ENCODE measurements at regions not wholly inside any gene's neighbourhood (a gene's known extent, or its start where the extent isn't known, plus 50 kb on each side); places are given as distances from the start of the nearest gene placed in this dataset.

- peaks cover 2 to 10% of the 10 kb centered on the region in 2 donors for H3K27me3 Mint-ChIP-seq
- no peak overlapping the region for H3K27ac Mint-ChIP-seq
- no peak overlapping the region for H3K4me3 Mint-ChIP-seq
- no peaks in the 10 kb centered on the region for H3K36me3 Mint-ChIP-seq
- ATAC-seq: no peak
- H3K4me1 Mint-ChIP-seq (ENCODE audit: low read depth in 2 of 2): no peaks in the 10 kb centered on the region
- DNase-seq (ENCODE audit: low spot score): no peak
- H3K9me3 Mint-ChIP-seq: no peaks in the 10 kb centered on the region
Observed at GRCh38 chr9:34830068-34830467, 120.1 kb upstream of the CCL21 start.

DNA sequence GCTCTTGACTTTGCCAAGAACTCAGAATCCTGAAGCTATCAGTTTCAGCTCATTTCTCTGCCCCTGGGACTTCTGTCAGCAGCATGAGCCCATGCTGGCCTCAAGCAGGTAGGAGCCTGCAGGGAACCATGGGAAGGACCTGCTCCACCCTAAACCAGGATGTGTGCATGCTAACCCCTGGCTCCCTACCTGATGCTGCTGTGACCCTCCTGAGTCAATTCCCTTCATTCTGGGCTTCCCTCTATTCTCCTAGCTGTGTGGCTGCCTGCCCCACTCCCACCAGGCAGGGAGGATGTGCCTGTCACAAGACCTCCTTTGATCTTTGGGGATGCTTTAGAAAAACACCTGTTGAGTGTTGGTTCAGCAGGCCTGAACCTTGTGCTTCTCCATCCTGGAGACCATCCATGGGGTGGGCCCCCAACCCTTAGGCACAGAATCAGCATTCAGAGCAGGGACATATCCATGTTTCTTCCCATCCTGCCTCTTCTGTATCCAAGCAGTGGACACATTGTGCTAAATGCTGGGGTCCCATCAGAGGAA, 117.1 kb upstream of the CCL21 start:
- H3K4me1 Mint-ChIP-seq (ENCODE audit: low read depth in 2 of 2): no peaks in the 10 kb centered on the region
- DNase-seq (ENCODE audit: low spot score): no peak
- peaks cover 13 to 15% of the 10 kb centered on the region in 2 donors for H3K27me3 Mint-ChIP-seq
- no peak overlapping the region for H3K27ac Mint-ChIP-seq
- no peaks in the 10 kb centered on the region for H3K36me3 Mint-ChIP-seq
- H3K9me3 Mint-ChIP-seq: no peaks in the 10 kb centered on the region
- no peak for ATAC-seq
- H3K4me3 Mint-ChIP-seq: no peak overlapping the region

DNA sequence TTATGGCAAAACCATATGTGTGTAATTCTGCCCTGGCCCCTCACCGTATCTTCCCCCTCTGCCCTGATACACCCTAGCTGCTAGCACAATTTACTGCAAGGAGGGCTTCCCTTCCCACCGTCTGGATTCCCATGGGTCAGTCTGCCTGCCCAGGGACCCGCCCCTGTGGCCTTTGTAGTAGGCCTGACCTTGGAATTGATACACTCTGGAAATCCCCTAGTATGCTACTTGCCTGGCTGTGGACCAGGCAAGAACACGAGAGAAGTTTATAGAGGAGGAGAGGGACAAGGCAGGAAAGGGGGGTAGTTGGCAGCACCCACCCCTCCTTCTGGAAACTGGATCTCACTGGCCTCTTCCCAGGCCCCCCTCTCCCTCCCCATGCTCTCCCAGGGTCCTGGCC, 115.8 kb upstream of the CCL21 start:
- Mint-ChIP-seq H3K27me3 (peaks cover 14 to 23% of the 10 kb centered on the region in 2 donors), H3K4me3 (no peak overlapping the region), H3K36me3 (peaks cover under 1% of the 10 kb centered on the region), H3K4me1 (ENCODE audit: low read depth in 2 of 2) (no peaks in the 10 kb centered on the region), H3K27ac (no peak overlapping the region), H3K9me3 (no peaks in the 10 kb centered on the region)
- DNase-seq (ENCODE audit: low spot score) (no peak), ATAC-seq (no peak)

- ATAC-seq: peak in 1 of 2 donors; percentile 37
- Mint-ChIP-seq H3K4me3 (no peak overlapping the region), H3K9me3 (peaks cover 4% of the 10 kb centered on the region), H3K27me3 (peaks cover 16 to 29% of the 10 kb centered on the region in 2 donors), H3K4me1 (ENCODE audit: low read depth in 2 of 2) (no peaks in the 10 kb centered on the region), H3K27ac (no peak overlapping the region), H3K36me3 (peaks cover 6% of the 10 kb centered on the region)
- DNase-seq (ENCODE audit: low spot score): no peak
Observed at GRCh38 chr9:34823778-34824177, 113.8 kb upstream of the CCL21 start.

DNA sequence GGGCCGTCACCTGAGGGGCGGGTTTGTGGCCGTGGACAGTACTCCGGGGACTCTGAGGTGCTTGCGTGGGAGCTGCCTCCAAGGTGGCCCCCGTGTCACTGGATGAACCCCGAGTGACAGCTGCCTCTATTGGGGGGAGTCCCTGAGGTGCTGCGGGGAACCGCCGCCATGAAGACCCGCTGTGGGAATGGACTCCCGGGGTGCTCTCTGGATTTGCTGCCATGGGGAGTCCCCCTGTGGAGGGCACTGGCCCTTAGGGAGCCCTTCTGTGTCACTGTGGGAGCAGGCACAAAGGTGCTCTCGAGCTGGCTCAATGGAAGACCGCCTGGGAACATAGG, 100.2 kb upstream of the CCL21 start:
- H3K9me3 Mint-ChIP-seq: no peaks in the 10 kb centered on the region
- H3K4me1 Mint-ChIP-seq (ENCODE audit: low read depth in 2 of 2): no peaks in the 10 kb centered on the region
- H3K4me3 Mint-ChIP-seq: no peak overlapping the region
- ATAC-seq: no peak
- no peak for DNase-seq (ENCODE audit: low spot score)
- no peak overlapping the region for H3K27ac Mint-ChIP-seq
- H3K27me3 Mint-ChIP-seq: peaks cover 36 to 71% of the 10 kb centered on the region in 2 donors
- no peaks in the 10 kb centered on the region for H3K36me3 Mint-ChIP-seq

GRCh38 chr9:34809504-34810186, 99.7 kb upstream of the CCL21 start:
- H3K36me3 Mint-ChIP-seq: no peaks in the 10 kb centered on the region
- H3K27ac Mint-ChIP-seq: no peak overlapping the region
- no peak overlapping the region for H3K4me3 Mint-ChIP-seq
- peaks cover 36 to 76% of the 10 kb centered on the region in 2 donors for H3K27me3 Mint-ChIP-seq
- ATAC-seq (no peak), DNase-seq (ENCODE audit: low spot score) (no peak)
- no peaks in the 10 kb centered on the region for H3K4me1 Mint-ChIP-seq (ENCODE audit: low read depth in 2 of 2)
- H3K9me3 Mint-ChIP-seq: no peaks in the 10 kb centered on the region

GRCh38 chr9:34802916-34803315, 93.0 kb upstream of the CCL21 start:
- Mint-ChIP-seq H3K4me1 (ENCODE audit: low read depth in 2 of 2) (no peaks in the 10 kb centered on the region), H3K36me3 (no peaks in the 10 kb centered on the region), H3K27me3 (peaks cover 25 to 67% of the 10 kb centered on the region in 2 donors), H3K9me3 (no peaks in the 10 kb centered on the region), H3K4me3 (no peak overlapping the region), H3K27ac (no peak overlapping the region)
- DNase-seq (ENCODE audit: low spot score) (no peak), ATAC-seq (no peak)

- no peak overlapping the region for H3K4me3 Mint-ChIP-seq
- no peak for DNase-seq (ENCODE audit: low spot score)
- peaks cover 24 to 58% of the 10 kb centered on the region in 2 donors for H3K27me3 Mint-ChIP-seq
- no peak overlapping the region for H3K27ac Mint-ChIP-seq
- no peaks in the 10 kb centered on the region for H3K36me3 Mint-ChIP-seq
- no peaks in the 10 kb centered on the region for H3K9me3 Mint-ChIP-seq
- ATAC-seq: no peak
- H3K4me1 Mint-ChIP-seq (ENCODE audit: low read depth in 2 of 2): no peaks in the 10 kb centered on the region
Observed at GRCh38 chr9:34797367-34797766, 87.4 kb upstream of the CCL21 start.

DNA sequence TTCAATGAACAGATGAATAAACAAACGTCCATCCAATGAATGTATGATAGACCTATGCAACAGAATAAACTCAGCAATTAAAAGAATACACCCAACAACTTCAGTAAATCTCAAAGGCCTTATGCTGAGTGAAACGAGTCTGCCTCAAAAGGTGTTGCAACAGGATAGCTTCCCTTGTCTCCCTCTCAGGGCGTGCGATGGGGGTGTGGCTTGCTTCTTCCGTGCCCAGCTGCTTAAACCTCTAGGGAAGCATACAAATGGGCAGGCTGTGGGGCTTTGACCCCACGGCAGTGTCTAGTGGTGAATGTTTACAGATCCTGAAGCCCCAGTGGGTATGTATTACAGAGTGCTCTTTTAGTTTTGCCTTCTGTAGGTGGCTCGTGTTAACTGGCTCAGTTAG, 87.0 kb upstream of the CCL21 start:
- peaks cover 23 to 56% of the 10 kb centered on the region in 2 donors for H3K27me3 Mint-ChIP-seq
- H3K9me3 Mint-ChIP-seq: no peaks in the 10 kb centered on the region
- H3K4me3 Mint-ChIP-seq: no peak overlapping the region
- H3K27ac Mint-ChIP-seq: no peak overlapping the region
- ATAC-seq (no peak), DNase-seq (ENCODE audit: low spot score) (no peak)
- H3K36me3 Mint-ChIP-seq: no peaks in the 10 kb centered on the region
- no peaks in the 10 kb centered on the region for H3K4me1 Mint-ChIP-seq (ENCODE audit: low read depth in 2 of 2)

- Mint-ChIP-seq H3K4me3 (no peak overlapping the region), H3K4me1 (ENCODE audit: low read depth in 2 of 2) (no peaks in the 10 kb centered on the region), H3K9me3 (no peaks in the 10 kb centered on the region), H3K27ac (no peak overlapping the region), H3K36me3 (no peaks in the 10 kb centered on the region), H3K27me3 (peaks cover 35 to 60% of the 10 kb centered on the region in 2 donors)
- DNase-seq (ENCODE audit: low spot score): no peak
- no peak for ATAC-seq
Observed at GRCh38 chr9:34793428-34793827, 83.5 kb upstream of the CCL21 start.

DNA sequence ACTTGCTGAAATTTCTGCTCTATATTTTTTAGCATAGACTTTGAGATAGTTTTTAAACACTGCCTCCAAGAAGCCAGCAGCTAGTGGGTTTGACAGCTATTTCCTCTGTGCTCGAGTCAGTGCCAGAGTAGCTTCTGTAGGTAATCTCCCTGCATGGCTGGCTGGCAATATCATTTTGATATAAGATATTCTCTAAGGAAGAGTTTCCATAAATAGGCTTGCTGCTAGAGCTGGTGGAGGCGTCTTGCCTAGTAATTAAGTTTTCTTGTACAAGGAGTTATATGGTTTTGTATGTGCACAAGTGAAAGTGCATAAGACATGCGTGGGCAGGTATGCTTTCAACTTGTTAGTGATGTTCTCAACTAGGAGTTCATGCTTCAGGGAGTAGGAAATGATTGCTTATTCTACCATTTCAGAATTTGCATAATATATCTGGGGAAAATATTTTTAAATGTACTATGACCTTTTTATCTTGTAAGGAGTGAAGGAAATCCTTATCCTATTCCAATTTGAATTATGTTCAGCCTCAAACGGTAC, 74.1 kb upstream of the CCL21 start:
- Mint-ChIP-seq H3K4me1 (ENCODE audit: low read depth in 2 of 2) (no peaks in the 10 kb centered on the region), H3K4me3 (no peak overlapping the region), H3K27me3 (peaks cover 13 to 23% of the 10 kb centered on the region in 2 donors), H3K27ac (no peak overlapping the region), H3K9me3 (no peaks in the 10 kb centered on the region), H3K36me3 (no peaks in the 10 kb centered on the region)
- ATAC-seq: no peak
- DNase-seq (ENCODE audit: low spot score): no peak

- H3K4me1 Mint-ChIP-seq (ENCODE audit: low read depth in 2 of 2): no peaks in the 10 kb centered on the region
- no peak overlapping the region for H3K4me3 Mint-ChIP-seq
- DNase-seq (ENCODE audit: low spot score) (no peak), ATAC-seq (no peak)
- no peak overlapping the region for H3K27ac Mint-ChIP-seq
- no peaks in the 10 kb centered on the region for H3K9me3 Mint-ChIP-seq
- no peaks in the 10 kb centered on the region for H3K36me3 Mint-ChIP-seq
- peaks cover 13 to 29% of the 10 kb centered on the region in 2 donors for H3K27me3 Mint-ChIP-seq
Observed at GRCh38 chr9:34782372-34782771, 72.4 kb upstream of the CCL21 start.

- no peaks in the 10 kb centered on the region for H3K4me1 Mint-ChIP-seq (ENCODE audit: low read depth in 2 of 2)
- no peak overlapping the region for H3K27ac Mint-ChIP-seq
- ATAC-seq (no peak), DNase-seq (ENCODE audit: low spot score) (no peak)
- H3K36me3 Mint-ChIP-seq: no peaks in the 10 kb centered on the region
- H3K9me3 Mint-ChIP-seq: no peaks in the 10 kb centered on the region
- H3K4me3 Mint-ChIP-seq: no peak overlapping the region
- peaks cover 27% of the 10 kb centered on the region in 2 donors for H3K27me3 Mint-ChIP-seq
Observed at GRCh38 chr9:34777666-34778065, 67.7 kb upstream of the CCL21 start.

DNA sequence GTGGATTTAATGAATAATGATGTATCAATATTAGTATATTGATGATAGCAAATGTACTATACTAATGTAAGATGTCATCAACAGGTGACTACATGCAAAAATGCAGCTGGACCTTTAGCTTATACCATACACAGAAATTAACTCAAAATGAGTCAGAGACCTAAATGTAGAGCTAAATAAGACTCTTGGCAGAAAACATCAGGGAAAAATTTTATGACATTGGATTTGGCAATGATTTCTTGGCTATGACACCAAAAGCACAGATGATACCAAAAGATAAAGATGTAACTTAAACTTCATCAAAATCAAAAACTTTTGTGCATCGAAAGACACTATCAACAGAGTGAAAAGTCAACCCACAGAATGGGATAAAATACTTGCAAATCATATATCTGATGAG, 64.0 kb upstream of the CCL21 start:
- Mint-ChIP-seq H3K27me3 (peaks cover 35 to 52% of the 10 kb centered on the region in 2 donors), H3K9me3 (no peaks in the 10 kb centered on the region), H3K4me1 (ENCODE audit: low read depth in 2 of 2) (no peaks in the 10 kb centered on the region), H3K36me3 (no peaks in the 10 kb centered on the region), H3K4me3 (no peak overlapping the region), H3K27ac (no peak overlapping the region)
- no peak for ATAC-seq
- DNase-seq (ENCODE audit: low spot score): no peak
